Fibroblast of mammary gland (primary cell): ENCODE measurements at regions not wholly inside any gene's neighbourhood (a gene's known extent, or its start where the extent isn't known, plus 50 kb on each side); places are given as distances from the start of the nearest gene placed in this dataset.

ENCODE experiments used
- DNase-seq: peaks from one replicate; pipeline ENCODE4 v3.0.0-alpha.2; 2010; ENCODE audit warnings: low read depth
- H3K4me3 ChIP-seq: 2 replicates; pipeline ENCODE4 v1.5.1; 2011; ENCODE audit warnings: low read depth, mild to moderate bottlenecking, low read length, moderate library complexity; ENCODE audit not compliant: control insufficient read depth
- TF ChIP-seq, protein P1 (sequence below): conservative IDR thresholded peaks from 2 replicates; pipeline ENCODE4 v1.5.1; 2011; ENCODE audit warnings: low read depth, low read length, inconsistent platforms; ENCODE audit not compliant: control insufficient read depth, insufficient read depth

DNA sequence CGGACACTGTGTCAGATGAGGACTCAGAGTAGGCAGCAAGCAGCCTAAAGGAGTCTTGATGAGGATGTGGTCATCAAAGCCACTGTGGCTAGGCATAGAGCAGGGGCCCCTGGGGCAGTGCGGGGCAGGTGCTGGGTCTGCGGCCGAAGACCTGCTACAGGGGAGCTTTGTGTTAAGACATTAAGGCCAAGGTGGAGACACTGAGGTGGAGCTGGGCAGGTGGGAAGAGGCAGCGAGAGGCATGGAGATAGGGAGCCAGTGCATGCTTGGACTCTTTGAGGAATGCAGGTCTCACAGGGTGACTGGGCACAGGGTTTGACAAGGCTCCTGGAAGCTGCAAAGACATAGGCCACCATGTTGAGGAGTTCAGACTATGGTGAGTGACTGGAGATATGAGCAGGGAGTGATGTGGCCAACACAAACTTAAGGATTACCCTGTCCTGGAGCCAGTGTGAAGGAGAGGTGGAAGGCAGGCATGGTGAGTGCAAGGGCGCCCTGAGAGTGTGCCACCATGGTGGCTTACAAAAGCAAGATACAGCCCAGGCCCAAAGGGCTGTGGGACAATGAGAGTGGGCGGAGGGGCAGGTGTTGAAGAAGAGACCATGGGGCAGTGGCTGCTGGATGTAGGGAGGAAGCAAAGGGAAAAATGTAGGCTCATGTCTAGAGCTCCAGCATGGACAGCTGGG lies 450.9 kb upstream of the HS6ST1 start:
- DNase-seq: no peak
- no peak overlapping the region for H3K4me3 ChIP-seq
- TF ChIP-seq, protein P1, sequence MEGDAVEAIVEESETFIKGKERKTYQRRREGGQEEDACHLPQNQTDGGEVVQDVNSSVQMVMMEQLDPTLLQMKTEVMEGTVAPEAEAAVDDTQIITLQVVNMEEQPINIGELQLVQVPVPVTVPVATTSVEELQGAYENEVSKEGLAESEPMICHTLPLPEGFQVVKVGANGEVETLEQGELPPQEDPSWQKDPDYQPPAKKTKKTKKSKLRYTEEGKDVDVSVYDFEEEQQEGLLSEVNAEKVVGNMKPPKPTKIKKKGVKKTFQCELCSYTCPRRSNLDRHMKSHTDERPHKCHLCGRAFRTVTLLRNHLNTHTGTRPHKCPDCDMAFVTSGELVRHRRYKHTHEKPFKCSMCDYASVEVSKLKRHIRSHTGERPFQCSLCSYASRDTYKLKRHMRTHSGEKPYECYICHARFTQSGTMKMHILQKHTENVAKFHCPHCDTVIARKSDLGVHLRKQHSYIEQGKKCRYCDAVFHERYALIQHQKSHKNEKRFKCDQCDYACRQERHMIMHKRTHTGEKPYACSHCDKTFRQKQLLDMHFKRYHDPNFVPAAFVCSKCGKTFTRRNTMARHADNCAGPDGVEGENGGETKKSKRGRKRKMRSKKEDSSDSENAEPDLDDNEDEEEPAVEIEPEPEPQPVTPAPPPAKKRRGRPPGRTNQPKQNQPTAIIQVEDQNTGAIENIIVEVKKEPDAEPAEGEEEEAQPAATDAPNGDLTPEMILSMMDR: no peak

DNA sequence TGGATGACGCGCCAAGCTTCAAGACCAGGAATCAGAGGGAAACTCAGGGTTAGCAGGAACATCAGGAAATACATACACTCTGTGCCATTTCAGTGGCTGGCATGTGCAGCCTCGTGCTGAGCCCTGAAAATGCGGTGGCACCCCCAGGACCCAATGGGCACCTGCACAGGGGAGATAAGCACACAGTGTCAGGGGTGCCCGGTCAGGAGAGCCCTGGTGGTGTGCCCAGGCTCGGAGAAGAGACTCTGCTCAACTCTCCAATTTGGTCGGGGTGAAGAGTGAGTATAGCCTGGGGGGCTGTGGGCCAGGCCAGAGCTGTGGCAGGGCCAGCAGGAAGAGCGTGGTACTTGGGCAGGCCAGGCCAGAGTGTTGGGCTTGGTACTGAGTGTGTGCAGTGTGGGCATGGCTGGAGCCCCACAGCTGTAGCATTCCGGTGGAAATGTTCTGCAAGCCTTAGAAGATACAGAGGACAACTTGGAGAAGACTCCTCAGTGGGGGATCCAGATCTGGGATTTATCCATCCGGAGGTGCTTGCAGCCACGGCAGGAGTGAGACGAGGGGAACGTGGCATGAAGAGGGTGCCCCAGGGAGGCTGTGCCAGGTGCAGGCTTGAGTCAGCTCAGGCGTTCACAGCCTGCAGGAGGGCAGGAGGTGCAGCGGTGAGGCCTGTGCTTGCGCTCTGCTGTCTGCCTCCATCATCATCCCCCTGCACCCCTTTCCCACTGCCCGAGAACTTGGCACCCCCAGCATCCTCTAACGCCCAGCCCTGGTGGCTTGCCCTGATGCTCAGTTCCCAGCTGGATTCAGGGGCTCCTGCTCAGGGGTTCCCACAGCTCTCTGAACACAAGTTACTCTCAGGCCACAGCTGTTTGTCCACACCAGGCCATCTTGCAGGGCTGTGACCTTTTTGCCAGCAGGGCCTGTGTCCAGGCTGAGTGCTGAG lies 451.7 kb upstream of the HS6ST1 start:
- TF ChIP-seq, protein P1: no peak
- no peak for DNase-seq

DNA sequence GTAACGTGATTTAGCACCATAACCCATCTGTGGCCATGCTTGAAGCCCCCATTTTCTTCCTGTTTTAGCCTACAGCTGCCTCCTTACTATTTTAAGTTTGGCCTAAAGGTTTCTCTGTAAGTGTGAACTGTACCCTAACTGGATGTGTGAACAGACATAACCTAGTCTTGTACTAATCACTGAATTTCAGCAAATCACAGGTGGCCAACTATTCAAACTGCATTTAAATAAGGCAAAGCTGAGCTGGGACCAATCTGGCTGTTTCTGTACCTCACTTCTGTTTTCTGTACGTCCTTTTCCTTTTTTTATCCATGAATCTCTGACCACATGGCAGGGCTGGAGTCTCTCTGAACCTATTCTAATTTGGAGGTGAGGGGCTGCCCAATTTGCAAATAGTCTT lies 452.7 kb upstream of the HS6ST1 start:
- H3K4me3 ChIP-seq: no peak overlapping the region
- no peak for DNase-seq
- TF ChIP-seq, protein P1: no peak

More for the DNA sequence above, 451.7 kb upstream of the HS6ST1 start:
- H3K4me3 ChIP-seq: no peak overlapping the region

DNA sequence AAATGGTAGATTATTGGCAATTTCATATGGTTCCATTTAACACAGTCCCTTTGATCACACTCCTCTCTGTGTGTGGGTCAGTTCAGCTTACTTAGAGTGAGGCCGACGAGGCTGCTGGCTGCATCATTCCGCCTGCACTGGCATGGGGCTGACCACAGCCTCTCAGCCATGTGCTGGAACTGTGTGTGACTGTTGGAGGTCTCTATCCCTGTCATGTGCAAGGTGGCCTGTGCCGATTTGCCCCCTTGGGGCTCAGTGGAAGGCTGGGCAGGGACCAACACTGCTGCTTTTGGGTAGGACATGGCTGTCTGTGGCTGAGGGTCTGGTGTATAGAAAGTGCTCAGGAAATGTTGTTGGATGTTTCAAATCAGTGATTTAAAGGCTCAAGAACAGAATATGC lies 454.0 kb upstream of the HS6ST1 start:
- TF ChIP-seq, protein P1: no peak
- H3K4me3 ChIP-seq: no peak overlapping the region
- DNase-seq: no peak

DNA sequence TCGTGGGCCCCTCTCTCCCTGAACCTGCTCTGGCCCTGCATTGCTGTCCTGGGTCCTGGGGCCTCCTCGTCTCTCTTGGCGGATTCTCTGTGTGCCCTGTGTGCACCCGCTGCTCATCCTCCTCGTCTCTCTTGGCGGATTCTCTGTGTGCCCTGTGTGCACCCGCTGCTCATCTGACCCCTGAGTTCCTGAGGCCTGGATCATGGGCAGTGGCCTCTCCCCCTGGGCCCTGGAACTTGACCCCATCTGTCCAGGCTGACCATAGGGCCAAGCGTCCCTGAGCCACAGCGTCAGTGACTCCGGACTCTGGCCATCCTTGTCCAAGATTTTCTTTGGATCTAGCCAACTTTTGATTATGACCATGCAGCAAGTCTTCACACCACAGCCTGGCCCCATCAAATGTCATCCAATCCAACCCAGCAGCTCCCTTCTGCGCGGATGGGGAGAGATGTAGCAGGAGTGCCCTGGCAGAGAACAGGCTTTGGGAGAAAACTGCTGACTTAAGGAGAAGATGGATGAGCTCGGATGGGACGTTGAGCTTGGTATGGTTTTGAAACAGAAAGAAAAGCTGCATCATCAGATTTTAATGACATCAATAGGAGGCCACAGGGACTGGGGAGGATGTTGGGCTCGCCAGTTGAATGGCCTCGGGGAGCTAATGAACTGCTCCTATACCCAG lies 455.1 kb upstream of the HS6ST1 start:
- TF ChIP-seq, protein P1: no peak
- no peak overlapping the region for H3K4me3 ChIP-seq
- DNase-seq: no peak

GRCh38 chr2:128774320-128775216 lies 455.9 kb upstream of the HS6ST1 start:
- TF ChIP-seq, protein P1: no peak
- H3K4me3 ChIP-seq: no peak overlapping the region
- DNase-seq: no peak
